ENCODE measurements at regions not wholly inside any gene's neighbourhood (a gene's known extent, or its start where the extent isn't known, plus 50 kb on each side); places are given as distances from the start of the nearest gene placed in this dataset.

DNA sequence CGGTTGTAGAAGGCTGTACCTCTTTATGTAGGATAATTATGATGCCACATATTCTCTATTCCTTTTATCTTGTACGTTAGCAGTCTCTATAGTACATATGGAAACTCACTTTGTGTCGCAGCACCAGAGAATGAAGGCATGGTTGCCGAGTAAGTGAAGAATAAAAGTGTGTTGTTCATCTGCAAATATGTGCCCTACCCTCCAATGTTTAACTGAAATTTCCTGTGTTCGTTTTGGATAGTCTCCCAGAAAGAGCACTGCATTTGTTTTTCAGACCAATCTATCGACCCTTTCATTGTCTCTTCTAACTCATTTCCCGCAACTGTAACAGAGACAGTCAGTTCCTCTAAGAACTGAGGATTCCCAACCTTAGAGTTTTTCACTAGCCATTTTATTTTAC is 592.8 kb downstream of the TUSC7 start:
- no peak for DNase-seq

DNA sequence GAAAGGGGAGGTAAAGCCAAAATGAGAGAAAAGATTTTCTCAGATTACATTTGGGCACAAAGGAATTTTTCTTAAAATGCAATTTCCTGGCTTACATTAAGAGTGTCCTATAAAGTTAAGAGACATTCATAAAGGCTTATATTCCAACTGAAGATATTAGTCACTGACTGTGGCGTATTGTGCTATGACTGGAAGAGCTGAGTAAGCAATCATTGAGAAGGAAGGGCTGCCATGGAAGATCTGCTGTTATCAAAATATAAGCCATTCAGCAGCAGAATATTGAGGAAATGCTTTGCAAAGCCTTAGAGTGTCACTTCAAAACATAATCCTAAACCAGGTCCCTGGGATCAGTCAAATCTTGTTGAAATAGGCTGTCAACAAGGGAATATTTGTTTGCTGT is 593.9 kb downstream of the TUSC7 start:
- DNase-seq, result no peak

DNA sequence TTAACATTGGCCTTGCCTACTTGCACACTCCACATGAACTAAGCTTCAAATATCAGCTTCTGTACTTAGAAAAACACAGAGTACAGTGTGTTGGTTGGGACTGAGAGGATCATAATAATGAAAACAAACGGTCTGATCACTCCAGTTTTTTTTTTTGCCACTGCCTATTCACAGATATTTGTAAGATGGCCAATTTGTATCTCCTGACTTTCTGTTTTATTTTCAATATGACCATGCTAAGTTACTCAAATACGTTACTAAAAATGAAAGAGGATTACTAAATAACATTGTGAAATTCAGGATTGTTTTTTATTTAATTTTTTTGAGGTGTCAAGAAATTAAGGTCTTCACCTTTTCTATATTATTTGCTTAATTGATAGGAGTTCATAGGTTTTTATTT is 595.1 kb downstream of the TUSC7 start:
- no peak for DNase-seq

DNA sequence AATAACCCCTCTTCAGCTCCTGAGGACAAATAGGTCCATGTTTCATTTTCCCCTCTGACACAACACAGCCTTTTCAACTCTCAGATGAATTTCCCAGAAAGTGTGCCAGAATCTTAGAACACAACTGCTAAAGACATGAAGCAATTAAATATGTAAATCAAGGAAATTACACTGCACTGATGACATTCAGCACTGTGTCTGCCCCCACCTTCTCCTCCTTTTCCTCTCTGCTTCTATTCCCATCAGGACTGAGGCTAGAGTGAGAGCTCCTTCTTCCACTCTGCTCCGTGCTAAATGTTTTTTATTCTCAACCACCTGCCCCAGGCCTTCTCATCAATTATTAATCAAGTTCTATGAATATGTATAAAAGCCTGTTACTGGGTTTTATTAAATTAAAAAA is 596.1 kb downstream of the TUSC7 start:
- DNase-seq, result no peak

DNA sequence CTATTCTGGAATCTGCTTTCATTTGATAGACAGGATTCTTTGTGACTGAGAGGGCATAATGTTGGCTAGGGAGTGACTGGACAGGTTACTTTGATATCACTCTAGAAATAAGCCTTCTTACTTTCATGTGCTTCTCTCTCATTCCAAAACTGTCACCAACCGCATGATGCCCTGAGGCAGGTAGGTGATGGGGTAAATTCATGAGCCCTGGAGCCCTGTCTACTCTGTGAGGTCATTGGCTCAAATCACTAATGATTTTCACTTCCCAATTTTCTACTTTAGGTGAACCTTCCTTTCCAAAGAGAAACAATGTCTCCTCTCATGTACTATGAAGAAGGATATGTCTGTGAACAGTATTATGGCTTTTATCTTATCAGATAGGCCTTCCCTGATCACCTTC is 596.7 kb downstream of the TUSC7 start:
- DNase-seq, result no peak

DNA sequence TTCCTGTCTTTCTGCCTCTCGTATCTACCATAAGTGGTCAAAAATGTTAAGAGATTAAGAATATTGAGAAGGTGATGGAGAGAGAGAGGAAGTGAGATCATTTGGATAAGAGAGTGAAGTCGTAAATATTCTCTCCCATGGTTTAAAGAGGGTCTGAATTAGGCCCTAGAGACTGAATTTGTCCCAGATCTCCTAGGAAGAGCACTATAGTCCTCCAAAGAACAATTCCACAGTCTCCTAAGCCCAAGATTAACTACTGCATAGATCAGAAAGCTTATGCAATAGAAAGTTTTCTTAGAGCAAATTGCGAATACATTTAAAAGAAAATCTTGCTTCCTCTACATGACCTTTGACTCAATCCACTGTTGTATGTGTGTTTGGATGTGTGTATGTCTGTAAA is 598.8 kb downstream of the TUSC7 start:
- DNase-seq, result no peak

DNA sequence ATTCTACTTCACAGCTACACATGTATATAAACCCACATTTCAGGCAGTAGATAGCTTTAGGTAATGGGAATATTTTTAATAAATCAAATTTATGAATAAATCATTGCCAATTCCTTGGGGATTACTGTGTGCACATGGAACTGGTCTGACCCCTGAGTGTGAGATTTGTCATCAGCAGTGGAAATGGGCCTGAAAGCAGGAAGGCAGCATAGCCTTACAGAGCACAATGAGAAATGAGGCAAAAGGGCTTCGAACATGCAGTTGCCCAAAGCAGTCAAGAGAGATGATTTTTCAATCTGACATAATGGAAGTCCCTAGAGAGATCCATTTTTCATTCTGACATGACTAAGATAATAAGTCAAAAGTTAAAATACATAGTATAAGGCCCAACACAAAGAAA is 599.2 kb downstream of the TUSC7 start:
- no peak for DNase-seq

DNA sequence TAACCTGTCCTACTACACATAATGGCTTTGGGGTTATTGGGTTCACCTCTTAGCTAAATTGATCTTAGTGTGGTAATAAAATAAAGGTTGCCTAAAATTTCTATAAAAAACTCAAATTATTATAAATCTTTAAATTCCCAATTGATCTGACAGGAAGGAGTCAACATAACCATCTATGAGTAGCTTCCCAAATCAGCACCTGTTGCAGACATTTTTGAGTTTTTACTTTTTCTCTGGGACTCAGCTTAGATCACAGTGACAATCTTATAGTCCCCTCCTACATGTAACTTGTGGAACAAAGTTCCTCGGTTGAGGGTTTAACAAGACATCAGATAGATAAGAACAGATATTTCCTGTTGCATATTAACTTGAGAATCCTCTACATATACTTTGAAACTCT is 601.0 kb downstream of the TUSC7 start:
- no peak for DNase-seq

DNA sequence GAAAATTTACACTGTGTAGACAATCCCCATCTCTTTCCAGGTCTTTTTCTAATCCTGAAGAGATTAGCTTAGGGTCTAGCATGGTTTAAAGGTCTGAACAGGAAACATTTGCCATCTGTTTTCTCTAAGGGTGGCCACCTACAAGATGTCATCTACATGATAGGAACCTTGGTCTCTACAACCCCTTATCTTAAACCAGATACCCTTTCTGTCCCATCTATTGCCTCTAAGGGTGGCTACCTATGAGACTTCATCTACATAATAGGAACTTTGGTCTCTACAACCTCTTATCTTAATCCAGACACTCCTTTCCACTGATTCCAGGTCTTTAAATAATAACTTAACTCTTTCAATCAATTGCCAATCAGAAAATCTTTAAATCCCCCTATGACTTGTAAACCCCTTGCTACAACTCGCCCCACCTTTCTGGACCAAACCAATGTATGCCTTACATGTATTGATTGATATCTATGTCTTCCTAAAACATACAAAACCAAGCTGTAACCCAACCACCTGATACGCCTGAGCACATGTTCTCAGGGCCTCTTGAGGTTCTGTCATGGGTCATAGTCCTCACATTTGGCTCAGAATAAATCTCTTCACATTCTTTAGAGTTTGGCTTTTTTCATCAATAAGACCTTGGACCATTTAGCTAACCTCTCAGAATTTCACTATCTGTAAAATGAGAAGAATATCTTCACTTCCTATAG is 605.0 kb downstream of the TUSC7 start:
- no peak for DNase-seq

DNA sequence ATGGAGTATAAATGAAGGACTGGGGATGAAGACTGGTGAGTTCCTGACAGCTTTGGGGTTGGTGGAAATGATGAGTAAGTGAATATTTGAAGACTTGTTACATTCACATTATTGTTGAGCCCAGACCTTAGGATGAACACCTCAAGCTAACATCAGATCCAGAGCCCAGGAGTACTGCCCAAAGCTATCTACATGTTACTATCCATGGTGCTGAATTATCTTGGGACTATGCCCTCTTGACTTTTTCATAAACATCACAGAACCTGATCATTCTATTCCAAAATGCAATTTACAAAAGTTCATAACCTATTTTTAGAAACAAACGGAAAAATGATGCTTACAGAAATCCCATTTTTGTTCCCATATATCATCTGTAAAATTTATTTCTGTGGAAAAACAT is 613.3 kb downstream of the TUSC7 start:
- DNase-seq, result no peak

DNA sequence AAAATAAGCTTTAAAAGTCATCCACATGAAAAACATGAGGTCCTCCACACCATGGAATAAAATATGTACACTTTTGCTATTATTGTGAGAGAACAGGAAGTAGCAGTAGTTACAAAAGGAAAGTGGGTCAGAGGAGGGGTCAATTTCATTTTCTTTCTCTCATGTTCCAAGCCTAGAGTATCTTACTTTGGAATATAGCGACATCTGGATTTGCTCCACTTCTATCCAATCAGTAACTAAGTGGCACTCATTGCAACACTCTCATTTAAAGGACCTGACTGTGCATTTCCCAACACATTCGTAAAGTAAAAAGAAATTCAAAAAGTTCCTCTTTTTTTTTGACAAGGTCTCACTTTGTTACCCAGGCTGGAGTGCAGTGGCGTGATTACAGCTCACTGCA is 637.3 kb downstream of the TUSC7 start:
- DNase-seq, result no peak

DNA sequence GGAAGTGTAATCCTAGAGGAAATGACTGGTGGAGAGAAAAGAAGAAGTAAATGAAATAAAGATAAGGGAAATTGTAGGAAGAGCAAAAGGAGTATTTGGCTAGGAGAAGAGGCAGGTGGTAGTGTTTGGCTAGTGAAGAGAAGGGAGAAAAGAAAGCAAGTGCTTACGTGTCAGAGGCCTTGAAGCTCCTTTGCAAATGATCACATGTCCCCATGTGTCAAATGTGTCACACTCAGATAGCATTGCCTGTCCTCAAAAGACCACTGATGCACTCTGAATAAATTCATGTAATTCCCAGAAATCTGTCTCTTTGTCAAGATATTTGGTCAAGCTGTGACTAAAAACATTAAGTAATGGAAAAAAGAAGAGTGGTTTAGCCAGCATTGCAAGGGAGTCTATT is 639.3 kb downstream of the TUSC7 start:
- no peak for DNase-seq

DNA sequence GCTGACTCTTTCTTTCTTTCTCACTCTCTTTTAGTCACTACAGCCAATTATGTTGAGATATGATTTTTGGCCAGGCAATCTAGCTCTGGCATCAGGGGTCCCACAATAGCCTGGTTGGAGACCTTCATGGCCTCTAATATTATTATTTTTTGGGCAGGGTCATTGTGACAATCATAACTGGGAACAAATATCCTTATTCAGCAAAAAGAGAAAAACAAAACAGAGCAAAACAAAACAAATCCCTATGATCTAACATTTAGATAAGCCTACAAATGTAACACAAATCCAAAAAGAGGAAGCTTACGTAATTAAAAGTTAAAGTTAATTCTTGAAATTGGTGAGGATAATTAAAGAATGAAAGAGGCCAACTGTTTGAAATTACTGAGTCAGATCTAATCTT is 640.0 kb downstream of the TUSC7 start:
- DNase-seq, result no peak

DNA sequence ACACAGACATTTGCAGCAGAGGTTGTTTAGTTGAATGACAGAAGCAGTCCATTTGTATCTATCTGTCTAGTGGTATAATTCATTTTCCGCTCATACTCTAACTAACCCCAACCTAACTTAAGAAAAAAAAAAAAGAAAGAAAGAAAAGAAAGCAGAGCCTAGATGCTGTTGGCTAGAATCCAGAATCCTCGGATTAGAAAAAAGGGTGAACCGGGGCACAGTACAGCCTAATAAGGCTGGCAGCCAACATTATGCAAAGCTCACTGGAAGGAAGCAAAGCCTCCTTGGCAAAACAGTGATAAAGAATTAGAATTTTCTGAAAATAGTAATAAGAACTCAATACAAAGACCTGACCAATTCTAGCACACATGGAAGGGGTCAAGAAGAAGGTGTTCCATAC is 640.8 kb downstream of the TUSC7 start:
- peak in 5 of 56 donors; percentile 3 to 25 (median 4) for DNase-seq

DNA sequence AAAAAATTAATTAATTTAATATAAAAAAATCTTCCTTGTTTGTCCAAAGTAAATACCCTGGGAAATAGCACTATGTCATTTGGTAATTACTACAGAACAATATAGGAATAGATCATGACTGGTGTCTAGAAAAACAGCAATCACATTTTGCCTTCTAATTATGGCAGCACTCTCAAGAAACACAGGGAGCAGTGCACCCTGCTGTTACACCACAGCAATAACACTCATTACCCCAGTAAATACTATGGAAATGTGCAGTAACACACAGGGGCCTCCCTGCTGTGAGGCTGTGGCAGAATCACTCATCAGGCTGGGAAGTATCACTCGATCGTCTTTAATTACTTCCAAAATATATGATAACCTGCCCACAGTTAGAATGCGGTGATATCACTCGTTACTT is 646.0 kb downstream of the TUSC7 start:
- peak in 12 of 56 donors; percentile 1 to 58 (median 28) for DNase-seq

DNA sequence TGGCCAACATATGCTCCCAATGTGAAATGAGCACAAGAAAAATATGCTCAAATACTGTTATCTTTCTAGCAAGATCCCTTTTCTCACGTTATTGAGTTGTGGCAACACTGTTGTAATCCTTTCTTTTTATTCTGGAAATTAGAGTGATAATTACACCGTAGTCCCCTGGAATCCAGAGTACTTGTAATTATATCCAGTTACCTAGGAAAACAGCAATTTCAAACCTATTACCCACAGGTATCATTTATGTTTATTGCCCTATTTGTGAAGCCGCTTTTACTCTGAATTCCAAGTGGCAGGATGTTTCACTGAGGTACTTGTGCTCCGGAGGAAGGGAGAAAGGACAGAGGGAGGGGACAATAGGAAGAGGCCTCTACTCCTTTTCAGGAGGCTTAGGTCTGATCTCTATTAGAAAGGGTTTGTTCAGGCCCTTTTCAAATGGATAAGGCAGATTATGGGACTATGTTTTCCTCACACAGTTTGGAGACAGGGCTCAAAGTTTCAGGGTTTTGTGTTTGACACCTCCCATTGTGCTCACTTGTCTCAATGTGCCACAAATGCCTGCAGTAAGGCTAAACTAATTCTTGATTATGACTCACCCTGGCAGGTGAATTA is 646.6 kb downstream of the TUSC7 start:
- no peak for DNase-seq

DNA sequence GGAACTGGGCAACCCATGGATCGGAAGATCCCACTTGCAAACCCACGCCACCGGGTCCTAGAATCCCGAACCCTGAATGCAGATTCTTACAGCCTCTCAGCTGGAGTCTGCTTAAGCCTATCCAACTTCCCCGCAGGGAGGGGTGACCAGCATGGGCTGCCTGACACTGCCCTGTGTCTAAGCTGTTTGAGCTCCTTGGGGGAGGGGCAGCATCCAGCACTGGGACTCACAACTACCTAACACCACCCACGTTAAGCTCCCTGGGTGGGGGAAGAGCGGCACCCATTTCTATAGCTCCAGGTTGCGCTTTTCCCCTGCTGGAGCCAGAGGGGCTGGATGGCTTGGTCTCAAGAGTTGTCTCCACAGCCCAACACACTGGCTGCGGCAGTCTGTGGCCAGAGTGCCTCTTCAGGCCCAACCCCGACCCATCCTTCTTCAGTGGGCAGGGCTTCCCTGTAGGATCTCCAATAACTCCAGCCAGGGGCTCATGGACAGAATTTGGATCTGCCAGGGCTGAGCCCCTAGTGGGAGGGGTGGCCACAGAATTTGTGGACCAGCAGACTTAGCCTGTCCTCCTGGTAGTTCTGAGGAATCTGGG is 649.2 kb downstream of the TUSC7 start:
- DNase-seq, result no peak

DNA sequence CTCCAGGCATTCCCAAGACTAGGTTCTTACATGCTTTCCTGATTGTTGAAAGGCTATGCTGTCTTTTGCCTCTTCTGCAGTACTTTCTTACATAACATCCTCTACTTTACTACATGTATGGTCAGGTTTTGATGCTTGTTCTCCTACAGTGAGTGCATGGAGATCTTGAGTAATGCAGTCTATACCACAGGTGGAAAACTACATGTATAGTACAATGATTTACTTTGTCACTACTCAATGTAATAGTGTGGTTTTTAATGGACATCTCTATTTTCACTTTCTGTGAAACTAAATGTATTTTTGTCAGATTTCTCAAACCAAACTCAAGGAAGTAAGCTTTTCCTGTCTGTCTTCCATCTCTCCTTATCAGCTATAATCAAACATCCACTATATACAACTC is 657.0 kb downstream of the TUSC7 start:
- no peak for DNase-seq

DNA sequence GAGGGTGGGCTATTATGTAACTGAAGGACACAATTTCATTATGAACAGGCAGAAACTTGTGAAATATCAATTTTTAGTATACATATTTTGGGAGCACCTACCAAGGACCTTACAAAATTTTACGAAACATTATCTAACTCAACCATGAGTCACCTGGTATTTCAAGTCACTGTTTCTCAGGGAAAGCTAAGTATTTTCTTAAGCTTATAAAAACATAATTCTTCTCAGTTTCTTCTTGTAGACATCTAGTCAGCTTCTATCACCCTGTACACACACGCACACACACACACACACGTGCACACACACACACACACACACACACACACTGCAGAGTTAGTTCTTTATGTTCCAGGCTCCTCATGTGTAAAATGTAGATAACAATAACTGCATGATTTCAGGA is 658.3 kb downstream of the TUSC7 start:
- DNase-seq, result no peak

DNA sequence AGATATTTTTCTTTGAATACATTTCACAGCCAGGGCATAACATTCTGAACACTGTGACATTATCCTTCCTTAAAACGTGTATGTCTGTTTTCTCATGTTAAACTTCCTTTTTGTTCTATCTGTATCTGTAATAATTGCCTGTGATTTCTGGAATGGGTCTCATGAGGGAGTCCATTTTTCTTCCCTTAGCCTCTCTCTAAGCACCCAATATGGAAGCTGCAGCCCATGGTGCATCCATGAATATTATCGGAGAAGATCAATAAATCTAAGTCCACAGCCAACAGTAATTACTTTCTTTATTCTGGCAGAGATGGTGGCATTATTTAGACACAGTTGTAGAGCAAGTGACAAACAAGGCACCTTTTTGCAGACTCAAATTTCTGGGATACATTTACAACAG is 671.1 kb downstream of the TUSC7 start:
- no peak for DNase-seq

DNA sequence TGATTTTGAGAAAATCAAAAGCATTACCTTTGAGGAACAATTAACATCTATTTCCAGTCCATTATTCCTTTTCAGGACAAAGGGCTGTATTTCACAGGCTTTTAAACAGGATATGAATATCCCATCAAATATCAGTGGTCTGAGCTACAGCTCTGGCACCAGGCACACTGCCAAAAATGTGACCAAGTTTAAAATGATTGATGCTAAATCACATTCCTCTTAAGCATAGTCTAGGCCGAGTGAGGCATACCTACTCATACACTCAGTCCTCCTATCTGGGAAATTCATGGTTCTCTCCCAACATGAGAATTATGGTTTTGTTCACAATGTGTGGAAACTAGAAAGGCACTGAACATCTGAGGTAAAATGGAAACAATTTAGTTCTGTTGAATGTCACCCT is 683.5 kb downstream of the TUSC7 start:
- no peak for DNase-seq

DNA sequence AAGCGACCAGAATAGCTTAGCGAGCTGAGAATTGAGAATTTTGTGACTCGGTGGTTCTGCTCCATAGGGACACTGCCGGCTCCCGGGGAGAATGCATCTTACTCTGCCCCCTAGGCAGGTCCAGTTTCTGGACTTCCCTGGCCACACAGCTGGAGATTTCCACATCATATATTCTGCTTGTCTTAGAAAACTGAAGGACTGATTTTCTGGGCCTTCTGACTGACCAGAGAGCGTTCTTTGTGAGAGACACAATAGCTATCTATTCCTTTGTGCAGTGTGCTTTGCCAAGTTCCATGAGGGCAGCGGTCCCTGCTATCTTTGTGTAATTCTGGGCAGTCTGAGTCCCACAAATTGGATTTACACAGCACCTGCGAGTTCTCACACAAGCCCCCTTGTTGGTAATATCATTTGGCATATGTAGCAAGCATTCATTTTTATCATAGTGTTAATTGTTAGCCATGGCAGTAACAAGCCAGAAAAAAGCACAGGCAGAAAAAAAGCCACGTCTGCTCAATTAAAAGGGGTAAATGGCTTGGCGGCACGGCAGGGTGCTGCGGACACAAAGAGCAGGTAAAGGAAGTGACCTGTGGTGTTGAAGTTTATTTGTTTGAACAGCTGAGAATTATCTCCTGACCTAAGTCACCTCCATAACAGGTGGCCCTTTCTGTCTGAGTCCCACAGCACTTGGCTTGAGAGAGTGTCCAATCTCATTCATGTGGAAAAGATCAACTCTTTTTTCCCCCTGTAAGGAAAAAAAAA is 688.7 kb downstream of the TUSC7 start:
- DNase-seq, result peak in 52 of 56 donors; percentile 3 to 84 (median 58)
